Peyer's patch (tissue), 4 donors: ENCODE measurements at regions not wholly inside any gene's neighbourhood (a gene's known extent, or its start where the extent isn't known, plus 50 kb on each side); places are given as distances from the start of the nearest gene placed in this dataset.

Experiments
- POLR2A ChIP-seq, 2 donors: fragments of 450-650 bp; IDR thresholded peaks; one replicate each; pipeline ENCODE4 v1.5.1; 2017; ENCODE audit warnings: antibody characterized with exemption in 2 of 2, mild to moderate bottlenecking in 2 of 2, moderate library complexity in 2 of 2
- TF ChIP-seq, protein P1 (sequence below), 6 experiments: fragments of 450-650 bp in 4 of 6; fragments of 200-600 bp in 2 of 6; sonication (generic) in 1 of 6; IDR thresholded peaks; one replicate each; pipeline ENCODE4 v1.5.1; 2017 to 2019; ENCODE audit warnings: antibody characterized with exemption in 6 of 6, mild to moderate bottlenecking in 3 of 6, moderate library complexity in 1 of 6

DNA sequence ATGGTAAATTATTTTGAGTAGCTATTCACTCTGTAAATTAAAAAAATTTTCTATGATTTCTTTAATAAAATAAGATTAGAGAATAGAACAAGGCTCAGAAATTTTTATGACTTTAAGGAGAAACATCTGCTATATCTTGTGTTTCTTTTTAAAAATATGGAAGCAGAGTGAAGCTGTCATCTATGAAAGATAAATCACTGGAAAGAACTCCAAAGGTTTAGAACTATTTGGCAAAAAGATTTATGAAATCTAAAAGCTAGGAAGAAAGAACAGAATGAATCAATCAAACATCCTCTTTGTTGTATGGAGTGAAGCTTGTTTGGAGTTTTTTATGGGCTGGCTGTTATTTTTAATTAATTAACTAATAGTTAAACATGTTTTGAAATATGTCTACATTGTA is 89.8 kb upstream of the ACTBL2 start:
- TF ChIP-seq, protein P1, sequence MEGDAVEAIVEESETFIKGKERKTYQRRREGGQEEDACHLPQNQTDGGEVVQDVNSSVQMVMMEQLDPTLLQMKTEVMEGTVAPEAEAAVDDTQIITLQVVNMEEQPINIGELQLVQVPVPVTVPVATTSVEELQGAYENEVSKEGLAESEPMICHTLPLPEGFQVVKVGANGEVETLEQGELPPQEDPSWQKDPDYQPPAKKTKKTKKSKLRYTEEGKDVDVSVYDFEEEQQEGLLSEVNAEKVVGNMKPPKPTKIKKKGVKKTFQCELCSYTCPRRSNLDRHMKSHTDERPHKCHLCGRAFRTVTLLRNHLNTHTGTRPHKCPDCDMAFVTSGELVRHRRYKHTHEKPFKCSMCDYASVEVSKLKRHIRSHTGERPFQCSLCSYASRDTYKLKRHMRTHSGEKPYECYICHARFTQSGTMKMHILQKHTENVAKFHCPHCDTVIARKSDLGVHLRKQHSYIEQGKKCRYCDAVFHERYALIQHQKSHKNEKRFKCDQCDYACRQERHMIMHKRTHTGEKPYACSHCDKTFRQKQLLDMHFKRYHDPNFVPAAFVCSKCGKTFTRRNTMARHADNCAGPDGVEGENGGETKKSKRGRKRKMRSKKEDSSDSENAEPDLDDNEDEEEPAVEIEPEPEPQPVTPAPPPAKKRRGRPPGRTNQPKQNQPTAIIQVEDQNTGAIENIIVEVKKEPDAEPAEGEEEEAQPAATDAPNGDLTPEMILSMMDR (IDR thresholded peaks at IDR 0.05) = no peak
- no peak for TF ChIP-seq POLR2A (IDR thresholded peaks at IDR 0.05)
